T-helper 17 cell (primary cell): ENCODE measurements at regions not wholly inside any gene's neighbourhood (a gene's known extent, or its start where the extent isn't known, plus 50 kb on each side); places are given as distances from the start of the nearest gene placed in this dataset.

ENCODE experiments used
- ATAC-seq: fragments of 150-1000 bp; cut with Tn5 transposase; 2 replicates; pipeline ENCODE4 v1.10.0; 2021; ENCODE audit warnings: mild to moderate bottlenecking, moderate library complexity
- DNase-seq, 3 donors: peaks; one replicate each; pipeline versions ENCODE4 v3.0.0 to v3.0.0-alpha.2; 2020 to 2021
- H3K9me3 ChIP-seq: one replicate; pipeline ENCODE4 v1.7.0; 2013; ENCODE audit warnings: low read length, mild to moderate bottlenecking; ENCODE audit not compliant: control insufficient read depth, poor library complexity, severe bottlenecking
- H3K27ac Mint-ChIP-seq: one replicate; pipeline ENCODE4 v1.8.0; 2022; ENCODE audit warnings: mild to moderate bottlenecking, moderate library complexity, mixed read lengths
- H3K27me3 Mint-ChIP-seq: one replicate; pipeline ENCODE4 v1.8.0; 2022; ENCODE audit warnings: mixed read lengths
- H3K36me3 Mint-ChIP-seq: one replicate; pipeline ENCODE4 v1.8.0; 2022; ENCODE audit warnings: low read depth, mixed read lengths
- H3K4me1 Mint-ChIP-seq: one replicate; pipeline ENCODE4 v1.8.0; 2022; ENCODE audit warnings: mild to moderate bottlenecking, mixed read lengths
- H3K4me3 Mint-ChIP-seq: one replicate; pipeline ENCODE4 v1.8.0; 2022; ENCODE audit warnings: mild to moderate bottlenecking, moderate library complexity, mixed read lengths

GRCh38 chr5:20570486-20570885 is 582.5 kb upstream of the CDH18 start:
- H3K27ac Mint-ChIP-seq: no peak overlapping the region
- no peaks in the 10 kb centered on the region for H3K9me3 ChIP-seq
- ATAC-seq (no peak), DNase-seq (no peak)
- no peaks in the 10 kb centered on the region for H3K27me3 Mint-ChIP-seq
- H3K4me3 Mint-ChIP-seq: no peak overlapping the region
- no peaks in the 10 kb centered on the region for H3K4me1 Mint-ChIP-seq
- H3K36me3 Mint-ChIP-seq: no peaks in the 10 kb centered on the region

- no peaks in the 10 kb centered on the region for H3K36me3 Mint-ChIP-seq
- H3K27ac Mint-ChIP-seq: no peak overlapping the region
- H3K27me3 Mint-ChIP-seq: no peaks in the 10 kb centered on the region
- H3K9me3 ChIP-seq: no peaks in the 10 kb centered on the region
- H3K4me3 Mint-ChIP-seq: no peak overlapping the region
- no peaks in the 10 kb centered on the region for H3K4me1 Mint-ChIP-seq
- no peak for ATAC-seq
- DNase-seq: no peak
These were observed 574.5 kb upstream of the CDH18 start for GRCh38 chr5:20562544-20562943.

DNA sequence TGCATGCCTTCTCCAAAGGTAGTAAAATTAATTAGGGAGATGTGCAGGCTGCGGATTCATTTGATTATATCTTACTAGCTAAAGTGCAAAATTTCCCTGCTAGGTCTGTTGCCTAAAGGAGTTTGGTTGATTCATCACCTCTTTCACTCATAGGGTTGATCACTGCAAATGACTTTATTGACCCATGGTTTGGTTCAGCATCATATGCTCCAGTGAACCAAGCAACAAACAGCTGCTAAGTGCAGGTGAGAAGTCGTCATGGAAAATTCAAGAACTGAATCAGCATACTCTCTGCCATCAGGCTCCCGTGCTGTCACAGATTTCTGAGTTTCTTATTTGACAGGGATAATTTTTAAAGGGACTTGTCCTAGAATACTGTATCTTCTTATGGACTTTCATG is 571.8 kb upstream of the CDH18 start:
- no peak for ATAC-seq
- Mint-ChIP-seq H3K27me3 (no peaks in the 10 kb centered on the region), H3K27ac (no peak overlapping the region), H3K36me3 (no peaks in the 10 kb centered on the region), H3K4me1 (no peaks in the 10 kb centered on the region), H3K4me3 (no peak overlapping the region)
- DNase-seq: no peak
- peaks cover 3% of the 10 kb centered on the region for H3K9me3 ChIP-seq

GRCh38 chr5:20556115-20556763 is 568.2 kb upstream of the CDH18 start:
- no peaks in the 10 kb centered on the region for H3K36me3 Mint-ChIP-seq

GRCh38 chr5:20555034-20555433 is 567.0 kb upstream of the CDH18 start:
- Mint-ChIP-seq H3K4me3 (no peak overlapping the region), H3K4me1 (no peaks in the 10 kb centered on the region), H3K27ac (no peak overlapping the region), H3K36me3 (no peaks in the 10 kb centered on the region), H3K27me3 (no peaks in the 10 kb centered on the region)
- ATAC-seq (no peak), DNase-seq (no peak)
- H3K9me3 ChIP-seq: peaks cover 3% of the 10 kb centered on the region

More at GRCh38 chr5:20556115-20556763, 568.2 kb upstream of the CDH18 start:
- no peak overlapping the region for H3K27ac Mint-ChIP-seq
- peaks cover 3% of the 10 kb centered on the region for H3K9me3 ChIP-seq
- H3K27me3 Mint-ChIP-seq: no peaks in the 10 kb centered on the region
- H3K4me1 Mint-ChIP-seq: no peaks in the 10 kb centered on the region
- ATAC-seq (no peak), DNase-seq (no peak)
- no peak overlapping the region for H3K4me3 Mint-ChIP-seq

DNA sequence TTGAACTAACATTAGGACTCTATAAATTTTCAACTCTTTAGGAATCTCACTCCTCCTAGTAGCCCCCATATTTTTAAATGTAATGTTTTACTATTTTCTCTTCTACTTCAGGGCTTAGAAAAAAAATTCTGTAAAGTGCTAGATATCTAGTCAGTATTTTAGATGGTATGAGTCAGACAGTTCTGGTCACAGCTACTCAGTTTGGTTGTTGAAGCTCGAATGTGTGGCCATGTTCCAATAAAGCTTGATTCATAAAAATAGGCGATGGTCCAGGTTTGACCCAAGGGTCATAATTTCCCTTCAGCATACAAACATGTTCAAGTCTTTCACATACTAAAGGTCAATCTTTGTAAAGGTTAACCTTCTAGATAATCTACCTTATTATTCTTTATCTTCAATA is 566.0 kb upstream of the CDH18 start:
- H3K4me3 Mint-ChIP-seq: no peak overlapping the region
- H3K27ac Mint-ChIP-seq: no peak overlapping the region
- DNase-seq (no peak), ATAC-seq (no peak)
- no peaks in the 10 kb centered on the region for H3K27me3 Mint-ChIP-seq
- peaks cover 3% of the 10 kb centered on the region for H3K9me3 ChIP-seq
- H3K4me1 Mint-ChIP-seq: no peaks in the 10 kb centered on the region
- H3K36me3 Mint-ChIP-seq: no peaks in the 10 kb centered on the region

- no peak for ATAC-seq
- no peak overlapping the region for H3K27ac Mint-ChIP-seq
- no peak overlapping the region for H3K4me3 Mint-ChIP-seq
These were observed 550.1 kb upstream of the CDH18 start for GRCh38 chr5:20537911-20538703.

GRCh38 chr5:20536813-20537212 is 548.8 kb upstream of the CDH18 start:
- no peaks in the 10 kb centered on the region for H3K9me3 ChIP-seq
- H3K4me1 Mint-ChIP-seq: no peaks in the 10 kb centered on the region
- H3K4me3 Mint-ChIP-seq: no peak overlapping the region
- DNase-seq: no peak
- no peaks in the 10 kb centered on the region for H3K27me3 Mint-ChIP-seq
- no peaks in the 10 kb centered on the region for H3K36me3 Mint-ChIP-seq
- ATAC-seq: no peak
- no peak overlapping the region for H3K27ac Mint-ChIP-seq

More at GRCh38 chr5:20537911-20538703, 550.1 kb upstream of the CDH18 start:
- Mint-ChIP-seq H3K36me3 (no peaks in the 10 kb centered on the region), H3K4me1 (no peaks in the 10 kb centered on the region), H3K27me3 (no peaks in the 10 kb centered on the region)
- no peak for DNase-seq
- no peaks in the 10 kb centered on the region for H3K9me3 ChIP-seq

GRCh38 chr5:20536341-20536740 is 548.3 kb upstream of the CDH18 start:
- no peak overlapping the region for H3K4me3 Mint-ChIP-seq
- no peaks in the 10 kb centered on the region for H3K36me3 Mint-ChIP-seq
- no peak overlapping the region for H3K27ac Mint-ChIP-seq
- ATAC-seq (no peak), DNase-seq (no peak)
- H3K4me1 Mint-ChIP-seq: no peaks in the 10 kb centered on the region
- no peaks in the 10 kb centered on the region for H3K9me3 ChIP-seq
- H3K27me3 Mint-ChIP-seq: no peaks in the 10 kb centered on the region

GRCh38 chr5:20528471-20528870 is 540.5 kb upstream of the CDH18 start:
- ATAC-seq (no peak), DNase-seq (no peak)
- Mint-ChIP-seq H3K27ac (no peak overlapping the region), H3K27me3 (no peaks in the 10 kb centered on the region), H3K4me3 (no peak overlapping the region), H3K36me3 (no peaks in the 10 kb centered on the region), H3K4me1 (no peaks in the 10 kb centered on the region)
- no peaks in the 10 kb centered on the region for H3K9me3 ChIP-seq

DNA sequence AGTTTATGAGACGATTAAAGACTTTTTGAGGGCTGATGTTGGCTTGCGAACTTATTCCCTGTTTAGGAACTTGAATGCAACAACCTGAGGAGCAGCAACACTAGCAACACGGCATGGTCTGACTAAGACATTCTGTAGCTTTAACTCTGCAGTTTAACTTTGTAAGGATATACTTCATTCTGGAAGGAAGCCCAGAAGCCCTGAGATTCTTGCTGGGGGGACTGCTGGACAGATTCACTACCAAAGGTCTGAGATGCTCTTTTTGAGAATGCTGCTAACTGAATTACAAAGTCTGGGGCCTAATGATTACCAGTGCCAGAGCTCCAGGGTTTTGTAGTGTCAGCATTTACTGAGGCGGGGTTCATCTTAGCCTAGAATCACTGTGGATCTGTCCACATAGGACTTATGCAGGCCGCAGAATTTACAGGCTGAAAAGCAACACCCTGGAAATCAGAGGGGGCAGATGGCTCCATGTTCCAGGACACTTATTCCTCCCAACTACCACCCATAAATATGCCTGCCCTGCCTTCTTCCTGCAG is 537.1 kb upstream of the CDH18 start:
- no peaks in the 10 kb centered on the region for H3K27me3 Mint-ChIP-seq
- H3K4me3 Mint-ChIP-seq: no peak overlapping the region
- no peak for ATAC-seq
- no peak for DNase-seq
- H3K27ac Mint-ChIP-seq: no peak overlapping the region
- no peaks in the 10 kb centered on the region for H3K36me3 Mint-ChIP-seq
- H3K9me3 ChIP-seq: peaks cover 4% of the 10 kb centered on the region
- H3K4me1 Mint-ChIP-seq: no peaks in the 10 kb centered on the region

GRCh38 chr5:20522905-20523482 is 535.0 kb upstream of the CDH18 start:
- H3K9me3 ChIP-seq: peaks cover 4% of the 10 kb centered on the region
- Mint-ChIP-seq H3K36me3 (no peaks in the 10 kb centered on the region), H3K4me1 (no peaks in the 10 kb centered on the region), H3K4me3 (no peak overlapping the region), H3K27me3 (no peaks in the 10 kb centered on the region), H3K27ac (no peak overlapping the region)
- no peak for DNase-seq
- ATAC-seq: no peak

DNA sequence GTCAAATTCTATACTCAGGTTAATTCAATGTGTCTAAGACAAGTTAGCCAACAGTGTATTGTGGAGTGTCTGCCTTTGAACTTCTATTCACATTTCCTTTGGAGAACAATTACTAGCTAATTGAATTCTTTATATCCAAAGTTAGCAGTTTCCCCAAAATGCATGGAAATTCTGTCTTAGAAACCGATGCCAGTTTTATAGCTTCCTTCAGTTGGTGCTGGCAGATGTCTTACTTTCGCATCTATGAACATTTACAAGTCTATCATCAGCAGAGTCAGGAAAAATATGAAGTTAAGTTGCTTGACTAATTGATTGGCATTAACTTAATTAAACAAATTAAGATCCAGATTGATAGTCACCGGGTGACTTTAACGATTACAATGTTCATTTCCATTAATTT is 527.6 kb upstream of the CDH18 start:
- Mint-ChIP-seq H3K27ac (no peak overlapping the region), H3K27me3 (no peaks in the 10 kb centered on the region), H3K4me1 (no peaks in the 10 kb centered on the region), H3K36me3 (no peaks in the 10 kb centered on the region), H3K4me3 (no peak overlapping the region)
- peaks cover 3% of the 10 kb centered on the region for H3K9me3 ChIP-seq
- DNase-seq (no peak), ATAC-seq (no peak)
